Type B pancreatic cell (in vitro differentiated cells): ENCODE measurements at regions not wholly inside any gene's neighbourhood (a gene's known extent, or its start where the extent isn't known, plus 50 kb on each side); places are given as distances from the start of the nearest gene placed in this dataset.

Source experiments
- DNase-seq: peaks from one replicate; pipeline ENCODE4 v3.0.0; 2021; ENCODE audit warnings: mixed read lengths; ENCODE audit not compliant: unreplicated experiment; ENCODE audit errors: extremely low spot score
- H3K27ac Mint-ChIP-seq: 2 replicates; pipeline ENCODE4 v1.8.0; 2021; ENCODE audit warnings: mild to moderate bottlenecking, mixed read lengths
- H3K27me3 Mint-ChIP-seq: 2 replicates; pipeline ENCODE4 v1.8.0; 2021; ENCODE audit warnings: mixed read lengths
- H3K36me3 Mint-ChIP-seq: 2 replicates; pipeline ENCODE4 v1.8.0; 2021; ENCODE audit warnings: mixed read lengths
- H3K4me1 Mint-ChIP-seq: one replicate; pipeline ENCODE4 v1.8.0; 2021; ENCODE audit warnings: mixed read lengths; ENCODE audit not compliant: unreplicated experiment
- H3K4me3 Mint-ChIP-seq: 2 replicates; pipeline ENCODE4 v1.8.0; 2021; ENCODE audit warnings: mild to moderate bottlenecking, mixed read lengths
- H3K9me3 Mint-ChIP-seq: 2 replicates; pipeline ENCODE4 v1.8.0; 2021; ENCODE audit warnings: mixed read lengths
- CTCF ChIP-seq: fragments of 200-600 bp; sonication (generic); conservative IDR thresholded peaks from 2 replicates; pipeline ENCODE4 v1.5.0; 2021; ENCODE audit warnings: antibody characterized with exemption, mild to moderate bottlenecking

- H3K9me3 Mint-ChIP-seq, result no peaks in the 10 kb centered on the region
- H3K4me1 Mint-ChIP-seq, result peaks cover 4% of the 10 kb centered on the region
- no peak overlapping the region for H3K27ac Mint-ChIP-seq
- H3K27me3 Mint-ChIP-seq, result peaks cover 26% of the 10 kb centered on the region
- no peak for DNase-seq
- no peak for TF ChIP-seq CTCF
- H3K36me3 Mint-ChIP-seq, result no peaks in the 10 kb centered on the region
- no peak overlapping the region for H3K4me3 Mint-ChIP-seq
Observed at GRCh38 chr20:11337361-11338130, 580.1 kb upstream of the BTBD3 start.

- Mint-ChIP-seq H3K4me1 (peaks cover 4% of the 10 kb centered on the region), H3K27ac (no peak overlapping the region), H3K27me3 (peaks cover 29% of the 10 kb centered on the region), H3K9me3 (no peaks in the 10 kb centered on the region), H3K4me3 (no peak overlapping the region), H3K36me3 (no peaks in the 10 kb centered on the region)
- no peak for TF ChIP-seq CTCF
- no peak for DNase-seq
Observed at GRCh38 chr20:11338496-11339306, 579.0 kb upstream of the BTBD3 start.

GRCh38 chr20:11344939-11345338, 572.8 kb upstream of the BTBD3 start:
- Mint-ChIP-seq H3K27me3 (peaks cover 36% of the 10 kb centered on the region), H3K27ac (no peak overlapping the region), H3K36me3 (no peaks in the 10 kb centered on the region), H3K4me3 (no peak overlapping the region), H3K4me1 (peaks cover 6% of the 10 kb centered on the region), H3K9me3 (peaks cover 5% of the 10 kb centered on the region)
- TF ChIP-seq CTCF, result no peak
- no peak for DNase-seq

- Mint-ChIP-seq H3K27ac (no peak overlapping the region), H3K36me3 (no peaks in the 10 kb centered on the region), H3K9me3 (peaks cover 5% of the 10 kb centered on the region), H3K27me3 (peaks cover 19% of the 10 kb centered on the region), H3K4me3 (no peak overlapping the region), H3K4me1 (peaks cover 24% of the 10 kb centered on the region)
- no peak for DNase-seq
- TF ChIP-seq CTCF, result no peak
Observed at GRCh38 chr20:11347738-11348137, 570.0 kb upstream of the BTBD3 start.

GRCh38 chr20:11350126-11351005, 567.3 kb upstream of the BTBD3 start:
- no peak for DNase-seq
- H3K4me3 Mint-ChIP-seq, result no peak overlapping the region
- no peaks in the 10 kb centered on the region for H3K36me3 Mint-ChIP-seq
- peaks cover 25% of the 10 kb centered on the region for H3K27me3 Mint-ChIP-seq
- H3K27ac Mint-ChIP-seq, result no peak overlapping the region
- H3K9me3 Mint-ChIP-seq, result peaks cover 5% of the 10 kb centered on the region
- no peak for TF ChIP-seq CTCF
- H3K4me1 Mint-ChIP-seq, result peaks cover 24% of the 10 kb centered on the region
